ENCODE measurements at regions not wholly inside any gene's neighbourhood (a gene's known extent, or its start where the extent isn't known, plus 50 kb on each side); places are given as distances from the start of the nearest gene placed in this dataset.
A peak's percentile ranks its signal among the peaks of the same experiment; 100 is the strongest.

- DNase-seq (ENCODE audit: extremely low read depth in 1 of 11, low read depth in 9 of 11, low spot score in 4 of 11), result no peak
Measured at GRCh38 chr6:50102676-50103075, 52.9 kb upstream of the DEFB112 start.

GRCh38 chr6:50110587-50110986, 60.9 kb upstream of the DEFB112 start:
- DNase-seq (ENCODE audit: extremely low read depth in 1 of 11, low read depth in 9 of 11, low spot score in 4 of 11), result no peak

GRCh38 chr6:50112981-50113857, 63.5 kb upstream of the DEFB112 start:
- no peak for DNase-seq (ENCODE audit: extremely low read depth in 1 of 11, low read depth in 9 of 11, low spot score in 4 of 11)

- DNase-seq (ENCODE audit: extremely low read depth in 1 of 11, low read depth in 9 of 11, low spot score in 4 of 11), result no peak
Measured at GRCh38 chr6:50116390-50116789, 66.7 kb upstream of the DEFB112 start.

- no peak for DNase-seq (ENCODE audit: extremely low read depth in 1 of 11, low read depth in 9 of 11, low spot score in 4 of 11)
Measured at GRCh38 chr6:50116797-50117542, 67.2 kb upstream of the DEFB112 start.

GRCh38 chr6:50120300-50120699, 70.6 kb upstream of the DEFB112 start:
- DNase-seq (ENCODE audit: extremely low read depth in 1 of 11, low read depth in 9 of 11, low spot score in 4 of 11), result no peak

GRCh38 chr6:50123688-50124087, 74.0 kb upstream of the DEFB112 start:
- no peak for DNase-seq (ENCODE audit: extremely low read depth in 1 of 11, low read depth in 9 of 11, low spot score in 4 of 11)

- DNase-seq (ENCODE audit: extremely low read depth in 1 of 11, low read depth in 9 of 11, low spot score in 4 of 11), result no peak
Measured at GRCh38 chr6:50124572-50124971, 74.8 kb upstream of the DEFB112 start.

GRCh38 chr6:50128420-50129005, 78.8 kb upstream of the DEFB112 start:
- peak in 4 of 11 donors; percentile 3 to 9 (median 6) for DNase-seq (ENCODE audit: extremely low read depth in 1 of 11, low read depth in 9 of 11, low spot score in 4 of 11)

- DNase-seq (ENCODE audit: extremely low read depth in 1 of 11, low read depth in 9 of 11, low spot score in 4 of 11), result no peak
Measured at GRCh38 chr6:50135968-50136367, 86.2 kb upstream of the DEFB112 start.

- no peak for DNase-seq (ENCODE audit: extremely low read depth in 1 of 11, low read depth in 9 of 11, low spot score in 4 of 11)
Measured at GRCh38 chr6:50141100-50141499, 91.4 kb upstream of the DEFB112 start.

GRCh38 chr6:50143011-50143719, 93.4 kb upstream of the DEFB112 start:
- no peak for DNase-seq (ENCODE audit: extremely low read depth in 1 of 11, low read depth in 9 of 11, low spot score in 4 of 11)

GRCh38 chr6:50145125-50145524, 95.4 kb upstream of the DEFB112 start:
- peak in 1 of 11 donors; percentile 2 for DNase-seq (ENCODE audit: extremely low read depth in 1 of 11, low read depth in 9 of 11, low spot score in 4 of 11)

- DNase-seq (ENCODE audit: extremely low read depth in 1 of 11, low read depth in 9 of 11, low spot score in 4 of 11), result no peak
Measured at GRCh38 chr6:50147371-50147770, 97.6 kb upstream of the DEFB112 start.

GRCh38 chr6:50180646-50181045, 130.9 kb upstream of the DEFB112 start:
- no peak for DNase-seq (ENCODE audit: extremely low read depth in 1 of 11, low read depth in 9 of 11, low spot score in 4 of 11)

- peak in 1 of 11 donors; percentile 4 for DNase-seq (ENCODE audit: extremely low read depth in 1 of 11, low read depth in 9 of 11, low spot score in 4 of 11)
Measured at GRCh38 chr6:50185006-50185405, 135.3 kb upstream of the DEFB112 start.

- DNase-seq (ENCODE audit: extremely low read depth in 1 of 11, low read depth in 9 of 11, low spot score in 4 of 11), result no peak
Measured at GRCh38 chr6:50187351-50187921, 137.7 kb upstream of the DEFB112 start.

GRCh38 chr6:50198245-50198644, 148.5 kb upstream of the DEFB112 start:
- no peak for DNase-seq (ENCODE audit: extremely low read depth in 1 of 11, low read depth in 9 of 11, low spot score in 4 of 11)

- DNase-seq (ENCODE audit: extremely low read depth in 1 of 11, low read depth in 9 of 11, low spot score in 4 of 11), result no peak
Measured at GRCh38 chr6:50202766-50203165, 153.0 kb upstream of the DEFB112 start.
